ENCODE measurements at regions not wholly inside any gene's neighbourhood (a gene's known extent, or its start where the extent isn't known, plus 50 kb on each side); places are given as distances from the start of the nearest gene placed in this dataset.

DNA sequence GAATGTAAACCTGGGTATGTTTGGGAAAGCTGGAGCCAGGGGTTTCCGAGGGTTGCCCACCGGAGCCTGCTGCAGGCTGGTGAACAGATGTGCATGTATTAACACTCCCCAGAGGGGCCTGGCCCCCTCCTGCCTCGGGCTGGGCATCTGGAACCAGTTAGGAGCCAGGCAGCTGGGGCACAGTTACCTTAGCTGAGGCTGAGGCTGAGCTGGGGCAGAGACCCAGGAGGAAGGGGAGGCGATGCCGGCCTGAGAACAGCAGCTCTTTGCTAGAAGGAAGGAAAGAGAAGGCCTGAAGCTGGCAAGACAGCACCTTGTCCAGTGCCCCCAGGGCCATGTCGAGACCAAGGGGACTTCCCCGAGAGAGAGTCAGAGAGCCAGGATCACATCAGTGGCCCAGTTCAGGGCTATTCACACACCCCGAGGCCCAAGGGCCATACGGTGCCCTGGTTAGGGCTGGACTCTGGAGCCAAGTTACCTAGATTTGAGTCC, 65.8 kb downstream of the RMI2 start:
- DNase-seq (ENCODE audit: low spot score) = no peak
- TF ChIP-seq, protein P1, sequence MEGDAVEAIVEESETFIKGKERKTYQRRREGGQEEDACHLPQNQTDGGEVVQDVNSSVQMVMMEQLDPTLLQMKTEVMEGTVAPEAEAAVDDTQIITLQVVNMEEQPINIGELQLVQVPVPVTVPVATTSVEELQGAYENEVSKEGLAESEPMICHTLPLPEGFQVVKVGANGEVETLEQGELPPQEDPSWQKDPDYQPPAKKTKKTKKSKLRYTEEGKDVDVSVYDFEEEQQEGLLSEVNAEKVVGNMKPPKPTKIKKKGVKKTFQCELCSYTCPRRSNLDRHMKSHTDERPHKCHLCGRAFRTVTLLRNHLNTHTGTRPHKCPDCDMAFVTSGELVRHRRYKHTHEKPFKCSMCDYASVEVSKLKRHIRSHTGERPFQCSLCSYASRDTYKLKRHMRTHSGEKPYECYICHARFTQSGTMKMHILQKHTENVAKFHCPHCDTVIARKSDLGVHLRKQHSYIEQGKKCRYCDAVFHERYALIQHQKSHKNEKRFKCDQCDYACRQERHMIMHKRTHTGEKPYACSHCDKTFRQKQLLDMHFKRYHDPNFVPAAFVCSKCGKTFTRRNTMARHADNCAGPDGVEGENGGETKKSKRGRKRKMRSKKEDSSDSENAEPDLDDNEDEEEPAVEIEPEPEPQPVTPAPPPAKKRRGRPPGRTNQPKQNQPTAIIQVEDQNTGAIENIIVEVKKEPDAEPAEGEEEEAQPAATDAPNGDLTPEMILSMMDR (IDR thresholded peaks at IDR 0.05; ENCODE audit: extremely low read depth, missing control alignments) = no peak

DNA sequence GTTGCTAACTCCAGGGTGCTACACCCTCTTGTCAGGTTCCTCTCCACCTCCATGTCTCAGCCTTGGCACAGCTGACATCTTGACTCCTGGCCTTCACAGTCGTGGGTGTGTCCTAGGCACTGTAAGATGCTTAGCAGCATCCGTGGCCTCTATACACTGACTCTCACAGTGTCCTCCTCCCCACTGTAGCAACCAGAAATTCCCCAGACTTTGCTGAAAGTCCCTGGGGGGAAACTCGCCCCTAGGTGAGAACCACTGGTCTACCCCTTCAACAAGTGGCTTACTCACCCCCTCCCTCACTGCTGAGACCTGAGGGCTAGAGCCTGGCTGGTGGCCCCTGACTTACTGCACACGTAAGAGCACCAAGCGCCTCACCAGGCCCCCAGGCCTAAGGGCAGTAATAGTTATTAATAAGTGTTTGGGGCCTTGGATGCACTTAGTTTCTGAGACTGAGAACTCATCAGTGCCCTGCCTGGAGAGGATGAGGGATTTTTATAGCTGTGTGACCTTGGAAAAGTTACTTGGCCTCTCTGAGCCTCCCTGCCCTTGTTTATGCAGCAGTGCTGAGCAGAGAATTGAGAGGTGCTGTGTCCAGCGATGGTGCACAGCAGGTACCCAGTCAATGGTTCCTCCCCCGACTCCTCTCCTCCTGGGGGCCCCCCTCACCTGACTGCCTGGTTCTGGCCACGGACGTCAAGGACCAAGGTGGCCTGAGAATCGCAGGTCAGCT, 67.1 kb downstream of the RMI2 start:
- DNase-seq (ENCODE audit: low spot score) = no peak
- TF ChIP-seq, protein P1 (IDR thresholded peaks at IDR 0.05; ENCODE audit: extremely low read depth, missing control alignments) = no peak

DNA sequence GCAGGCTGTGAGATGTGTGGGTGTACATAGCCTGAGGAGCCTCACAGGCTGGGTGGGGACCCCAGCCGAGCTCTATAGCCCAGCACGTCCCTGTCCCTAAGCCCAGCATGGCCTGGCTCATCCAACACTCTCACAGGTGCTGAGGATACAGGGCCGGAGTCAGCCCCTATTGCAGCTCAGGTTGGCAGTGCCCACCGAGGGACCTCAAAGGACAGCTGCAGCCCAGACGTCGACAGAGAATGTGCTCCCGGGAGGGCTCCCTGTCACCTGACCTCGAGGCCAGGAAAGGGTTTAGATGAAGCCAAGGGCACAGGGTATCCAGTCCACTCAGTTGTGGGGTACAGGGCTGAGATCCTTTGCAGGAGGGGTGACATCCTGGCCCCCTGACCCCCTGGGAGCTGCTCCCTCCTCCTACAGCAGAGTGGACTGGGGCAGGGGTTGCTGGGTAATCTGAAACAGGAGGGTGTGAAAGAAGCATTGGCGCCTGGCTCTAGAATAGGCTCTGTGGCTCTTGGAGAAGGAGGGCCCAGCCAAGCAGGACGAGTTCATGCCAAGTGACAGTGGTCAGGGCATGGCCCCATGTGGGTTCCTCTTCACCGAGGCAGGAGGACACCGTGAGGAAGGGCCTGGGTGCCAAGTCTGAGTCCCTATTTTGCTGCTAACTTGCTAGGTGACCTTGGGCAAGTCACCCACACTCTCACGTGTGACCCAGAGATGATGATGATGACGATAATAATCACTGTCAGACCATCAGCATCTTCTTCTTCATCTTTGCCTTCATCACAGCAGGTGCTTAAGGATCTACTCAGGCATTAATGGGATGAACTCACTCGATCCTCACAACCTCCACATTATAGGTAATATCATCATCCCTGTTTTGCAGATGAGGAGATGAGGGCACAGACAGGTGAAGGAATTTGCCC, 68.0 kb downstream of the RMI2 start:
- DNase-seq (ENCODE audit: low spot score) = no peak
- TF ChIP-seq, protein P1 (IDR thresholded peaks at IDR 0.05; ENCODE audit: extremely low read depth, missing control alignments) = no peak

DNA sequence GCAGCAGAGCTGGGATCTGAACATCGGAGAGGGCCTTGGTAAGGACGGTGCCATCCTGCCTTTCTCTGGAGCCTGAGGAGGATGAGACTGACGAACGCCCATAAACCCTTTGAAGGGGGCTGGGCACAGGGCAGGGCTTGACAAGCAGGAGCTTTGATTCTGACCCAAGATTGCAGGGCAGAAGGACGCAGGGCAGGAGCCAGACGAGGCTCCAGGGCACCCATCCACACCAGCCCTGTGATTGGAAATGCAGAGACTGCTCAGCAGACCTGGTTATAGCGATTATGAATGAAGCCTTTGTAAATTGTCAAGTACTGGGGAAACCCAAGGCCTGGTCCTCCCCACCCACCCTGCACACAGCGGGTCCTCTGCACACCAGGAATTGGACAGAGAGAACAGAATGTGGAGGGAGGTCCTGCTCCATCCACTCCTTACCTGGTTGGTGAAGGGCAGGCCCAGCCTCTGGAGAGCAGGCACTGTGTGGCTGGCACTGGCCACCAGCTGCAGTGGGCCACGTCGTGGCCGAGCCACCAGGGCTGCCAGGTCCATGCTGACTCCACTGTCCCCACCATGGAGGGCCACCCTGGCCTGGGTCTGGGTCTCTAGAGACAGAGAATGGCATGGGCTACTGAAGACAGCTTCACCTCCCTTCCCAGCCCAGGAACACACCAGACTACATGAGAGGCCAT, 68.8 kb downstream of the RMI2 start:
- DNase-seq (ENCODE audit: low spot score) = no peak
- TF ChIP-seq, protein P1 (IDR thresholded peaks at IDR 0.05; ENCODE audit: extremely low read depth, missing control alignments) = no peak

DNA sequence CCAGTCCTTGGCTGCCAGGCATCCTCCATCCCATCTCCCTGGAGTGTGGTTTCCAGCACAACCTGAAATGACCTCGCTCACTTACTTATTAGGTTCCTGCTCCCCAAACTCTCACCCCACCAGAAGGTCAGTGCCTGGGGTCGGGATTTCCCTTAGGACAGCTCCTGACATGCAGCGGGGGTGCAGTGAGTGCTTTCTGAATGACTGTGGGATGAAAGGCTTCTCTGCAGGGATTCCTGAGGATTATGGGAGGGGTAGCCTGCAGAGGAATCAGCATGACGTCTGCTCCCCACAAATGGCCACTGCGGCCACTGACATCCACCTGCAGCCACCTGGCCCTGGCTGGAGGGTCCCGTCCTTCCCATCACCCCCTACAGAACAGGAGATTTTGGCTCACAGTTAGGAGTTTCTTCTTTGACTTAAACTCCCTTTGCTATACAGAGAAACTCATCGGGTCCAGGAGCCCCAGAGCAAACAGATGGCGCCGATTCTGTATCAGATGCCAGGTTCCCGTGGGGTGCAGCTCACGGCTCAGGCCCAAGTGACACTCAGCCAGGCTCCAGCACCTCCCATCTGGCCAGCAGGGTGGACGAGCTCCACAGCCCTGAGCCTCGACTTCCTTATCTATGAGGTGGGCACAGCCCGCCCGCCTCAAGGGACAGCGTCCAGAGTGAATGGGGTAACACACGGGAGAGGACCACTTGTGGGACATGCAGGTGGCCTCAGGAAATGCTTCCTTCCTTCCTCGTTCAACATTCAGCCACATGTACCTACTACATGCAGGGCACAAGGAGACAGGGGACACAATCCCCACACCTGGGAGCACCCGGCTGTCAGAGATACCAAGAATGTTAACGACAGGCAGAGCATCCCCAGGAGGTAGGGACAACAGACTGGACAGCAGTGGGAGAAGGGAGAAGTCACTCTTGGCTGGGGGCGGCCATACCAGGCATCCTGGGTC, 69.8 kb downstream of the RMI2 start:
- TF ChIP-seq, protein P1 (IDR thresholded peaks at IDR 0.05; ENCODE audit: extremely low read depth, missing control alignments) = no peak
- DNase-seq (ENCODE audit: low spot score) = no peak

DNA sequence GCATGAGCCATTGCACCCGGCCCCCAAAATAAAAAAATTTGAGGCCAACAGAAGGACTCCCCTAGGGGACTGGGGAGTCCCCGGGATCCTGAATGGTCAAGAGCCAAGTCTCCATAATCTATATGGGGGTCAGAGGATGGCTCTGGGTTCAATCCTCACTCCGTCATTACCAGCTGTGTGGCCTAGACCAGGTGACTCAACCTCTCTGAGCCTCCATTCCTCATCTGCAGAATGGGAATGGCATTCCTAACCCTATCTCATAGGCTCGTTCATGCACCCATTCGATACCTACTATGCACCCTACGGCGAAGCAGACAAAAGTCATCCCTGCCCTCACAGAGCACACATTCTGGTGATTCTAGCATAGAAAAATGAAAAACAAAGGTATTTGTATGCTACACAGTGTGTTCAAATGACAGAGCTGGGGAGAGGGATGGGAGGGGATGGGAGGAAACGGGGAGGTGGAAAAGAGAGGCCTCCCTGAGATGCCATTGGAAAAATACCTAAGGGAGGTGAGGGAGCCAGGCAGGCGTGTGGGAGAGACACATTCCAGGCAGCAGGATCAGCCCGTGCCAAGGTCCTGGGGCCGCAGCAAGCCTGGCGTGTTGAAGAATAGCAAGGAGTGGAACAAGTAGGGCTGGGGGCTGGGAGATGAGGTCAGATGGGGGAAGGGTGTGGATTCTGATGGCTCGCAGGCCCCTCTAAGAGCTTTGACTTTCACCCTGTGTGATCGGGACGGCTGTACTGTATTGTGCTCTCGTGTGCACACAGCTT, 71.2 kb downstream of the RMI2 start:
- no peak for DNase-seq (ENCODE audit: low spot score)
- TF ChIP-seq, protein P1 (IDR thresholded peaks at IDR 0.05; ENCODE audit: extremely low read depth, missing control alignments) = no peak

Data from GM20000 (cell line).